ENCODE measurements at regions not wholly inside any gene's neighbourhood (a gene's known extent, or its start where the extent isn't known, plus 50 kb on each side); places are given as distances from the start of the nearest gene placed in this dataset.

DNA sequence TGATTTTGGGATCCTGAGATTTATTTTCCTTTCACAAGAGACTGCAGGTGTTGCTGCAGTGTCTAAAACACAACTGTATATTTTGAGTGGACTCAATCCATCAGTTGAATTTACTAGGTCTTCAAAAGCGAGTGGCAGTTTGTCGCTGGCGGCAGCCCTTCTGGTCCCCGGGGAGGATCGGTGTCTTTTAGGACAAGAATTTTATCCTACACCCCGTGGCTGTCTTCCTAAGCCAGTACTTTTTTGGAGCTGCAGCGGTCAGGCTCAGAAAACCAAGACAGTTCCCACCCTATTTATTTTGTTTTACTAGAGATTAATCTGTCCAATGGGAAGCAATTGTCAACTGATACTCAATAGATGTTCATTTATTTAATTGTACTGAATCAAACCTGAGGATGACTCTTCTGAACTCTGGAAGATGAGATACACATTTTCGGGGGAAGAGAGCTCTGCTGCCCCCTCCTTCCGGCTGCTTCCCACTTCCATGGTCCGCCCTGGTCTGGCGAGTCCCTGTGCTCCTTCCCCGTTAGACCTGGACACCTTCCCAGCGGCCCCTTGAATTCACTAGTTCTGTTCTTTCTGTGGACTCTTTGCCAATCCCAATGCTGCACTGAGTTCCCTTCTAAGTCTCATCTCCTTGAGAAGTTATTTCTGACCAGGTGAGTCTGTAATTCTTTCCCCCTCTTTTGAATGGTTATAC is 90.6 kb downstream of the ERMARD start:
- peaks cover 5% of the 10 kb centered on the region for H3K27me3 ChIP-seq (ENCODE audit: insufficient read depth, low read length, poor library complexity)

DNA sequence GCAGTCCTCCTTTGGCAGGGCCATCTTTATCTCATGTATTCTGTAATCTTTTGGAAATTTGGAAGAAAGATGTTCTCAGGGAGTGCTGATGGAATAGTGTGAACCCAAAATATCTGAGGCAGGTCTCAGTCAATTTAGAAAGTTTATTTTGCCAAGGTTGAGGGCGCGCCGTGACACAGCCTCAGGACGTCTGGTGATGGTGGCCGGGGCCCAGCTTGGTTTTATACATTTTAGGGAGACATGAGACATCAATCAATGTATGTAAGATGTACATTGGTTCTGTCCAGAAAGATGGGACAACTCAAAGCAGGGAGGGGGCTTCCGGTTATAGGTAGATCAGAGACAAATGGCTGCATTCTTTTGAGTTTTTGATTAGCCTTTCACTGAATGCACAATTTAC is 89.8 kb downstream of the ERMARD start:
- H3K9me3 ChIP-seq (ENCODE audit: insufficient read depth, low read length, severe bottlenecking), result no peaks in the 10 kb centered on the region
- no peak for DNase-seq
- H3K27ac ChIP-seq (ENCODE audit: low read length), result no peak overlapping the region
- TF ChIP-seq EZH2 (IDR thresholded peaks at IDR 0.05; ENCODE audit: borderline replicate concordance, low read depth, low read length, severe bottlenecking), result no peak
- TF ChIP-seq, protein P1, sequence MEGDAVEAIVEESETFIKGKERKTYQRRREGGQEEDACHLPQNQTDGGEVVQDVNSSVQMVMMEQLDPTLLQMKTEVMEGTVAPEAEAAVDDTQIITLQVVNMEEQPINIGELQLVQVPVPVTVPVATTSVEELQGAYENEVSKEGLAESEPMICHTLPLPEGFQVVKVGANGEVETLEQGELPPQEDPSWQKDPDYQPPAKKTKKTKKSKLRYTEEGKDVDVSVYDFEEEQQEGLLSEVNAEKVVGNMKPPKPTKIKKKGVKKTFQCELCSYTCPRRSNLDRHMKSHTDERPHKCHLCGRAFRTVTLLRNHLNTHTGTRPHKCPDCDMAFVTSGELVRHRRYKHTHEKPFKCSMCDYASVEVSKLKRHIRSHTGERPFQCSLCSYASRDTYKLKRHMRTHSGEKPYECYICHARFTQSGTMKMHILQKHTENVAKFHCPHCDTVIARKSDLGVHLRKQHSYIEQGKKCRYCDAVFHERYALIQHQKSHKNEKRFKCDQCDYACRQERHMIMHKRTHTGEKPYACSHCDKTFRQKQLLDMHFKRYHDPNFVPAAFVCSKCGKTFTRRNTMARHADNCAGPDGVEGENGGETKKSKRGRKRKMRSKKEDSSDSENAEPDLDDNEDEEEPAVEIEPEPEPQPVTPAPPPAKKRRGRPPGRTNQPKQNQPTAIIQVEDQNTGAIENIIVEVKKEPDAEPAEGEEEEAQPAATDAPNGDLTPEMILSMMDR (IDR thresholded peaks at IDR 0.05; ENCODE audit: borderline replicate concordance, extremely low read depth, low read length, poor library complexity, severe bottlenecking), result no peak
- H2AFZ ChIP-seq (ENCODE audit: low read depth, low read length), result no peak overlapping the region
- H3K9ac ChIP-seq (ENCODE audit: low read depth, low read length), result no peak overlapping the region
- H3K4me2 ChIP-seq (ENCODE audit: insufficient read depth, low read length), result no peak overlapping the region
- H3K27me3 ChIP-seq (ENCODE audit: insufficient read depth, low read length, poor library complexity), result peaks cover 5% of the 10 kb centered on the region
- no peaks in the 10 kb centered on the region for H3K36me3 ChIP-seq (ENCODE audit: insufficient read depth, low read length)
- no peak overlapping the region for H3K4me3 ChIP-seq (ENCODE audit: low read depth in 1 of 2, low read length in 2 of 2)
- no peaks in the 10 kb centered on the region for H3K4me1 ChIP-seq (ENCODE audit: insufficient read depth, low read length)
- no peaks in the 10 kb centered on the region; the same call in none of the 2 replicates for H4K20me1 ChIP-seq (ENCODE audit: insufficient read depth, low read length)
- no peaks in the 10 kb centered on the region for H3K79me2 ChIP-seq (ENCODE audit: insufficient read depth, low read length)
- ATAC-seq (ENCODE audit: insufficient read depth, low read depth), result no peak

More for the DNA sequence above, 90.6 kb downstream of the ERMARD start:
- Histone ChIP-seq H3K27ac (ENCODE audit: low read length) (no peak overlapping the region), H4K20me1 (ENCODE audit: insufficient read depth, low read length) (no peaks in the 10 kb centered on the region; the same call in none of the 2 replicates), H3K4me1 (ENCODE audit: insufficient read depth, low read length) (no peaks in the 10 kb centered on the region), H3K9me3 (ENCODE audit: insufficient read depth, low read length, severe bottlenecking) (no peaks in the 10 kb centered on the region), H3K4me3 (ENCODE audit: low read depth in 1 of 2, low read length in 2 of 2) (no peak overlapping the region), H3K9ac (ENCODE audit: low read depth, low read length) (no peak overlapping the region), H3K4me2 (ENCODE audit: insufficient read depth, low read length) (no peak overlapping the region), H2AFZ (ENCODE audit: low read depth, low read length) (no peak overlapping the region), H3K79me2 (ENCODE audit: insufficient read depth, low read length) (no peaks in the 10 kb centered on the region), H3K36me3 (ENCODE audit: insufficient read depth, low read length) (no peaks in the 10 kb centered on the region)
- ATAC-seq (ENCODE audit: insufficient read depth, low read depth), result no peak
- DNase-seq, result no peak
- TF ChIP-seq, protein P1 (IDR thresholded peaks at IDR 0.05; ENCODE audit: borderline replicate concordance, extremely low read depth, low read length, poor library complexity, severe bottlenecking), result no peak

DNA sequence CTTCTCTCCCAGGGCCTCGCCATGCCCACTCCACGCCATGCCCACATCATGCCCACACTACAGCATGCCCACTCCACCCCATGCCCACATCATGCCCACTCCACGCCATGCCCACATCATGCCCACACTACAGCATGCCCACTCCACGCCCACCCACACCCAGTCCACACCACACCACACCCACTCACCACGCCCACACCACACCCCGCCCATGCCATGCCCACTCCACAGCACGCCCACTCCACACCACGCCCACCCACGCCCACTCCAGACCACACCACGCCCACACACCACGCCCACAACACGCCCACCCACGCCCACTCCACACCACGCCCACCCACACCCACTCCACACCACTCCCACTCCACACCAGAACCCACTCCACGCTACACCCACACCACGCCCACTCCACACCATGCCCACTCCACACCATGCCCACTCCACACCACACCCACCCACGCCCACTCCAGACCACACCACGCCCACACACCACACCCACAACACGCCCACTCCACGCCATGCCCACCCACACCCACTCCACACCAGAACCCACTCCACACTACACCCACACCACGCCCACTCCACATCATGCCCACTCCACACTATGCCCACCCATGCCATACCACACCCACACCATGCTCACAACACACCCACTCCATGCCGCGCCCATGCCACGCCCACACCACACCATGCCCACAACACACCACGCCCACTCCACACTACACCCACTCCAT is 88.6 kb downstream of the ERMARD start:
- H3K36me3 ChIP-seq (ENCODE audit: insufficient read depth, low read length), result no peaks in the 10 kb centered on the region
- no peaks in the 10 kb centered on the region for H3K79me2 ChIP-seq (ENCODE audit: insufficient read depth, low read length)
- H4K20me1 ChIP-seq (ENCODE audit: insufficient read depth, low read length), result no peaks in the 10 kb centered on the region; the same call in none of the 2 replicates
- H3K9ac ChIP-seq (ENCODE audit: low read depth, low read length), result no peak overlapping the region
- H3K27me3 ChIP-seq (ENCODE audit: insufficient read depth, low read length, poor library complexity), result peaks cover 6% of the 10 kb centered on the region
- H3K4me2 ChIP-seq (ENCODE audit: insufficient read depth, low read length), result no peak overlapping the region
- no peak overlapping the region for H3K27ac ChIP-seq (ENCODE audit: low read length)
- DNase-seq (no peak), ATAC-seq (ENCODE audit: insufficient read depth, low read depth) (no peak; the same call in 2 of the 3 replicates)
- no peaks in the 10 kb centered on the region for H3K9me3 ChIP-seq (ENCODE audit: insufficient read depth, low read length, severe bottlenecking)
- H3K4me1 ChIP-seq (ENCODE audit: insufficient read depth, low read length), result no peaks in the 10 kb centered on the region
- H3K4me3 ChIP-seq (ENCODE audit: low read depth in 1 of 2, low read length in 2 of 2), result no peak overlapping the region
- H2AFZ ChIP-seq (ENCODE audit: low read depth, low read length), result no peak overlapping the region
- no peak for TF ChIP-seq EZH2 (IDR thresholded peaks at IDR 0.05; ENCODE audit: borderline replicate concordance, low read depth, low read length, severe bottlenecking)
- TF ChIP-seq, protein P1 (IDR thresholded peaks at IDR 0.05; ENCODE audit: borderline replicate concordance, extremely low read depth, low read length, poor library complexity, severe bottlenecking), result no peak

Measured in DND-41 (cell line).